Left lung (tissue), 4 donors: ENCODE measurements at regions not wholly inside any gene's neighbourhood (a gene's known extent, or its start where the extent isn't known, plus 50 kb on each side); places are given as distances from the start of the nearest gene placed in this dataset.

ENCODE experiments used
- ATAC-seq: fragments of 200-7000 bp; cut with Tn5 transposase; one replicate; pipeline ENCODE4 v1.9.1; 2020; ENCODE audit warnings: moderate library complexity
- DNase-seq, 4 donors: peaks; one replicate each; pipeline ENCODE4 v3.0.0-alpha.2; 2013 to 2020
- H3K27ac ChIP-seq, 2 donors: fragments of 200-600 bp; sonication (generic) in 1 of 2; one replicate each; pipeline versions ENCODE4 v1.5.0 to v1.8.0; 2020 to 2021
- H3K27me3 ChIP-seq, 2 donors: fragments of 200-600 bp; sonication (generic) in 1 of 2; one replicate each; pipeline versions ENCODE4 v1.5.0 to v1.8.0; 2020 to 2021
- H3K36me3 ChIP-seq, 2 donors: fragments of 200-600 bp; sonication (generic) in 1 of 2; one replicate each; pipeline versions ENCODE4 v1.5.0 to v1.8.0; 2020 to 2021
- H3K4me1 ChIP-seq, 2 donors: fragments of 200-600 bp; one replicate each; pipeline ENCODE4 v1.8.0; 2021
- H3K4me3 ChIP-seq, 2 donors: fragments of 200-600 bp; sonication (generic) in 1 of 2; one replicate each; pipeline versions ENCODE4 v1.5.0 to v1.8.0; 2020 to 2021; ENCODE audit warnings: mild to moderate bottlenecking in 1 of 2
- H3K9me3 ChIP-seq, 2 donors: fragments of 200-600 bp; sonication (generic) in 1 of 2; one replicate each; pipeline versions ENCODE4 v1.5.0 to v1.8.0; 2020 to 2021
- intact Hi-C, 2 donors: fragments of 100-400 bp; cut with DNase I; formaldehyde crosslinking; loops; one replicate each; pipeline versions ENCODE4 v1.11.2 to v1.14.2; 2022
- TF ChIP-seq, protein P1 (sequence below), 2 donors: fragments of 200-600 bp; sonication (generic) in 1 of 2; IDR thresholded peaks; one replicate each; pipeline versions ENCODE4 v1.5.0 to v1.8.0; 2021; ENCODE audit warnings: antibody characterized with exemption in 2 of 2
- donor health status: DM: no; HTN: yes; CAD: no.
- donor health status: DM: no; HTN: no; CAD: no.

GRCh38 chr6:3607171-3607570 lies 144.3 kb downstream of the PXDC1 start:
- Histone ChIP-seq H3K4me3 (no peak overlapping the region), H3K27ac (no peak overlapping the region), H3K4me1 (no peaks in the 10 kb centered on the region), H3K9me3 (peaks cover 0 to 6% of the 10 kb centered on the region in 2 donors), H3K36me3 (no peaks in the 10 kb centered on the region), H3K27me3 (no peaks in the 10 kb centered on the region)
- ATAC-seq (no peak), DNase-seq (no peak)
- TF ChIP-seq, protein P1, sequence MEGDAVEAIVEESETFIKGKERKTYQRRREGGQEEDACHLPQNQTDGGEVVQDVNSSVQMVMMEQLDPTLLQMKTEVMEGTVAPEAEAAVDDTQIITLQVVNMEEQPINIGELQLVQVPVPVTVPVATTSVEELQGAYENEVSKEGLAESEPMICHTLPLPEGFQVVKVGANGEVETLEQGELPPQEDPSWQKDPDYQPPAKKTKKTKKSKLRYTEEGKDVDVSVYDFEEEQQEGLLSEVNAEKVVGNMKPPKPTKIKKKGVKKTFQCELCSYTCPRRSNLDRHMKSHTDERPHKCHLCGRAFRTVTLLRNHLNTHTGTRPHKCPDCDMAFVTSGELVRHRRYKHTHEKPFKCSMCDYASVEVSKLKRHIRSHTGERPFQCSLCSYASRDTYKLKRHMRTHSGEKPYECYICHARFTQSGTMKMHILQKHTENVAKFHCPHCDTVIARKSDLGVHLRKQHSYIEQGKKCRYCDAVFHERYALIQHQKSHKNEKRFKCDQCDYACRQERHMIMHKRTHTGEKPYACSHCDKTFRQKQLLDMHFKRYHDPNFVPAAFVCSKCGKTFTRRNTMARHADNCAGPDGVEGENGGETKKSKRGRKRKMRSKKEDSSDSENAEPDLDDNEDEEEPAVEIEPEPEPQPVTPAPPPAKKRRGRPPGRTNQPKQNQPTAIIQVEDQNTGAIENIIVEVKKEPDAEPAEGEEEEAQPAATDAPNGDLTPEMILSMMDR (IDR thresholded peaks at IDR 0.05), result no peak
- intact Hi-C loops, result no loop called here

GRCh38 chr6:3603340-3604130 lies 146.7 kb upstream of the SLC22A23 start:
- intact Hi-C loops, result no loop called here
- ATAC-seq (no peak), DNase-seq (peak in 1 of 4 donors; percentile 12)
- Histone ChIP-seq H3K27me3 (no peaks in the 10 kb centered on the region), H3K4me3 (no peak overlapping the region), H3K4me1 (no peaks in the 10 kb centered on the region), H3K27ac (no peak overlapping the region), H3K9me3 (peaks cover 0 to 17% of the 10 kb centered on the region in 2 donors), H3K36me3 (no peaks in the 10 kb centered on the region)
- TF ChIP-seq, protein P1 (IDR thresholded peaks at IDR 0.05), result no peak

GRCh38 chr6:3601570-3601969 lies 144.7 kb upstream of the SLC22A23 start:
- peaks cover 0 to 17% of the 10 kb centered on the region in 2 donors for H3K9me3 ChIP-seq
- H3K27ac ChIP-seq, result no peak overlapping the region
- intact Hi-C loops, result no loop called here
- no peaks in the 10 kb centered on the region for H3K36me3 ChIP-seq
- no peak for ATAC-seq
- H3K4me3 ChIP-seq, result no peak overlapping the region
- TF ChIP-seq, protein P1 (IDR thresholded peaks at IDR 0.05), result no peak
- H3K4me1 ChIP-seq, result no peaks in the 10 kb centered on the region
- no peaks in the 10 kb centered on the region for H3K27me3 ChIP-seq
- no peak for DNase-seq

GRCh38 chr6:3597500-3598064 lies 140.7 kb upstream of the SLC22A23 start:
- Histone ChIP-seq H3K4me1 (no peaks in the 10 kb centered on the region), H3K9me3 (peaks cover 0 to 16% of the 10 kb centered on the region in 2 donors), H3K4me3 (no peak overlapping the region), H3K27ac (no peak overlapping the region), H3K36me3 (no peaks in the 10 kb centered on the region), H3K27me3 (no peaks in the 10 kb centered on the region)
- intact Hi-C loops, result no loop called here
- TF ChIP-seq, protein P1 (IDR thresholded peaks at IDR 0.05), result no peak
- no peak for ATAC-seq
- no peak for DNase-seq

DNA sequence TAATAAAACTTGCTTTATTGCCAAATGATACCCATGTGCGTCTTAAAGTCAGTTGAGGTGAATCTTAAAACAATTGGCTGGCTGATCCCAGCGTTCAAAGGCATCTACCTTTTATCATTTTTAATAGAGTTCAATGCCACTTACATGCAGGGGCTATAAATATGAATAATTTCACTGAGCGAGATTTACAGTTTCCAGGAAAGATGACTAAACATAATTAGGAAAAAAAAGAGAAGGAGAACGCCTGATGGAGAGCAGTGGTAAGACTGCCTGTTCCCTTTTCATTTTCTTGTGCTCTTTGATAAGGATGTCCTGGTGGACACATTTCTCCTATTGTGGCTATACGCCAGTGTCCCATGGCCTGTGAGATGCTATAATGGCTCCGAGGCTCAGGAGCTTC lies 139.9 kb upstream of the SLC22A23 start:
- Histone ChIP-seq H3K4me3 (no peak overlapping the region), H3K4me1 (peaks cover 0 to 4% of the 10 kb centered on the region in 2 donors), H3K9me3 (peaks cover 0 to 8% of the 10 kb centered on the region in 2 donors), H3K36me3 (no peaks in the 10 kb centered on the region), H3K27me3 (no peaks in the 10 kb centered on the region), H3K27ac (no peak overlapping the region)
- DNase-seq, result no peak
- intact Hi-C loops, result no loop called here
- no peak for ATAC-seq
- TF ChIP-seq, protein P1 (IDR thresholded peaks at IDR 0.05), result no peak
